ENCODE measurements at regions not wholly inside any gene's neighbourhood (a gene's known extent, or its start where the extent isn't known, plus 50 kb on each side); places are given as distances from the start of the nearest gene placed in this dataset.

DNA sequence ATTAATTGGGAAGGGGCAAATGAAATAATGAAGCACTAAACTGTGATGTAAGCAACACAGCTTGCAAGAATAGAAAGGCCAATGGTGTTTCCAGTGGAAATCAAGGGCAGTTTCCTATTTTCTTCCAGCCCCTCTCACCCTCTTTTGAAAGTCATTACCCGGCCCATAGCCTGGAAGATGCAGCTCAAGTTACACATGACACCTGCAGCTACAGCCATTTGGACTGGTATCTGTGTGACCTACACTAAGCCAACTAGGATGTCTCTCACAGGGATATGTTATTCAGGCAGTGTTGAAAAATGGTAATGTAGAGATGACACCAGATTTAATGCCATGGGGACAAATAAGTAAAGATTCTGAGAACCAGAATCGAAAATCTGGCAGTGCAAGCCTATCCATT, 439.4 kb upstream of the ZNF462 start:
- Mint-ChIP-seq H3K27me3 (ENCODE audit: low read depth) (no peaks in the 10 kb centered on the region), H3K4me3 (no peak overlapping the region), H3K9me3 (no peaks in the 10 kb centered on the region), H3K36me3 (no peaks in the 10 kb centered on the region), H3K4me1 (peaks cover 38% of the 10 kb centered on the region), H3K27ac (0 out of 2 replicates have a peak overlapping the region, but pooled peaks have one; percentile 11)
- ChIA-PET CTCF (interaction anchor here (1.1 kb wide), 1 partner anchor 137 kb away, joined by 3 read pairs; no protein-coding TSS in a partner anchor), POLR2A (no interaction called here)
- no peak for TF ChIP-seq NR3C1 (CRISPR knock-in tag; conservative IDR thresholded peaks at IDR 0.05; ENCODE audit: low read depth)
- TF ChIP-seq ZNF219 (CRISPR knock-in tag; IDR thresholded peaks at IDR 0.05; ENCODE audit: borderline replicate concordance), result no peak
- TF ChIP-seq TP53 (CRISPR knock-in tag; IDR thresholded peaks at IDR 0.05), result no peak
- TF ChIP-seq TCF7 (CRISPR knock-in tag; IDR thresholded peaks at IDR 0.05; ENCODE audit: low read depth), result no peak
- TF ChIP-seq, protein P1, sequence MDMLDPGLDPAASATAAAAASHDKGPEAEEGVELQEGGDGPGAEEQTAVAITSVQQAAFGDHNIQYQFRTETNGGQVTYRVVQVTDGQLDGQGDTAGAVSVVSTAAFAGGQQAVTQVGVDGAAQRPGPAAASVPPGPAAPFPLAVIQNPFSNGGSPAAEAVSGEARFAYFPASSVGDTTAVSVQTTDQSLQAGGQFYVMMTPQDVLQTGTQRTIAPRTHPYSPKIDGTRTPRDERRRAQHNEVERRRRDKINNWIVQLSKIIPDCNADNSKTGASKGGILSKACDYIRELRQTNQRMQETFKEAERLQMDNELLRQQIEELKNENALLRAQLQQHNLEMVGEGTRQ (CRISPR knock-in tag; IDR thresholded peaks at IDR 0.05), result no peak
- no peak for TF ChIP-seq HMGA2 (CRISPR knock-in tag; IDR thresholded peaks at IDR 0.05)
- ATAC-seq (peak; percentile 67), DNase-seq (ENCODE audit: low spot score) (no peak)

DNA sequence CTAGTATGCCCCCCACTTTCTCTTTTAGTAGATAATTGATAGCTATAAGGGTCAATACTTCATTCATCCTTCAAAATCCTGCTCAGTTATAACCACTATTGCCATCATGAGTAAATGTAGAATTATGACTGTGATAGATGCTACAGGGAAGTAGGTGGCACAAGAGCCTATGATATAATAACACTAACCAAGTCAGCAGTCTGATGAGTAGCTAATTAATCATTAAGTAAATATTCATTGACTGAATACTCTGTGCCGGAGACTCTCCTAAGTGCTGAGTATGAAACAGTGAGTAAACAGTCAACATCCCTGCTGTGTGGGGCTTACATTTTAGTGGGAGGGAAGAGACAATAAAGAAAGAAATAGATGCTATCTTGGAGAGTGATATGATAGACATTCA, 430.3 kb upstream of the ZNF462 start:
- Mint-ChIP-seq H3K9me3 (peaks cover 16% of the 10 kb centered on the region), H3K4me1 (peaks cover 10% of the 10 kb centered on the region), H3K27me3 (ENCODE audit: low read depth) (no peaks in the 10 kb centered on the region), H3K27ac (no peak overlapping the region), H3K36me3 (no peaks in the 10 kb centered on the region), H3K4me3 (no peak overlapping the region)
- DNase-seq (ENCODE audit: low spot score) (no peak), ATAC-seq (no peak)
- POLR2A ChIA-PET, result no interaction called here
- CTCF ChIA-PET, result no interaction called here
- TF ChIP-seq, protein P2, sequence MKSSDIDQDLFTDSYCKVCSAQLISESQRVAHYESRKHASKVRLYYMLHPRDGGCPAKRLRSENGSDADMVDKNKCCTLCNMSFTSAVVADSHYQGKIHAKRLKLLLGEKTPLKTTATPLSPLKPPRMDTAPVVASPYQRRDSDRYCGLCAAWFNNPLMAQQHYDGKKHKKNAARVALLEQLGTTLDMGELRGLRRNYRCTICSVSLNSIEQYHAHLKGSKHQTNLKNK (CRISPR knock-in tag; IDR thresholded peaks at IDR 0.05), result no peak
- TF ChIP-seq, protein P3, sequence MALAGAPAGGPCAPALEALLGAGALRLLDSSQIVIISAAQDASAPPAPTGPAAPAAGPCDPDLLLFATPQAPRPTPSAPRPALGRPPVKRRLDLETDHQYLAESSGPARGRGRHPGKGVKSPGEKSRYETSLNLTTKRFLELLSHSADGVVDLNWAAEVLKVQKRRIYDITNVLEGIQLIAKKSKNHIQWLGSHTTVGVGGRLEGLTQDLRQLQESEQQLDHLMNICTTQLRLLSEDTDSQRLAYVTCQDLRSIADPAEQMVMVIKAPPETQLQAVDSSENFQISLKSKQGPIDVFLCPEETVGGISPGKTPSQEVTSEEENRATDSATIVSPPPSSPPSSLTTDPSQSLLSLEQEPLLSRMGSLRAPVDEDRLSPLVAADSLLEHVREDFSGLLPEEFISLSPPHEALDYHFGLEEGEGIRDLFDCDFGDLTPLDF (CRISPR knock-in tag; IDR thresholded peaks at IDR 0.05), result no peak
- TF ChIP-seq FOXK1 (CRISPR knock-in tag; IDR thresholded peaks at IDR 0.05) (no peak), ZNF423 (CRISPR knock-in tag; IDR thresholded peaks at IDR 0.05) (no peak), PRRX2 (CRISPR knock-in tag; IDR thresholded peaks at IDR 0.05) (no peak)

DNA sequence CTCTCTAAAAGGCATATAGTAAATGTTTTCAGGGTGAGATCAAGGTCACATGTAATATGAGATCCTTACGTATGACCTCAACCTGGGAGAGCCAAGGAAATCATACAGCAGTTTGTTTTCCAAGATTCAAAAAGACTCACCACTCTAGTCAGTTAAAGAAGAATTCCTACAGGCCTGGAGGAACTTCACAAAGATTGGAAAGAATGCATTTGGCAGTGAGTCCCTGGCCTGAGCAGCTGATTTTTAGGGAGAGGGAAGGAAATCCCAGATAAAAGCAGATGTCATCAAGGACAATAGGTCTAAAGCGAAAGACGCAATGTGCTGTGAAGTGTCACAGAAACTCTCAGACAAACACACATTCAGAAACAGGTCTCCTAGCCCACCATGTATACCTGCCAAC, 424.0 kb upstream of the ZNF462 start:
- no peak for ATAC-seq

More for the DNA sequence above, 424.0 kb upstream of the ZNF462 start:
- peaks cover 29% of the 10 kb centered on the region for H3K36me3 Mint-ChIP-seq
- H3K9me3 Mint-ChIP-seq, result peaks cover 31% of the 10 kb centered on the region
- H3K4me3 Mint-ChIP-seq, result no peak overlapping the region
- no peak for DNase-seq (ENCODE audit: low spot score)
- no peaks in the 10 kb centered on the region; the same call in 1 of the 2 replicates for H3K27me3 Mint-ChIP-seq (ENCODE audit: low read depth)
- peak overlapping the region; percentile 82 for H3K27ac Mint-ChIP-seq
- POLR2A ChIA-PET, result no interaction called here
- CTCF ChIA-PET, result no interaction called here
- H3K4me1 Mint-ChIP-seq, result peaks cover 26% of the 10 kb centered on the region
- TF ChIP-seq, protein P4, sequence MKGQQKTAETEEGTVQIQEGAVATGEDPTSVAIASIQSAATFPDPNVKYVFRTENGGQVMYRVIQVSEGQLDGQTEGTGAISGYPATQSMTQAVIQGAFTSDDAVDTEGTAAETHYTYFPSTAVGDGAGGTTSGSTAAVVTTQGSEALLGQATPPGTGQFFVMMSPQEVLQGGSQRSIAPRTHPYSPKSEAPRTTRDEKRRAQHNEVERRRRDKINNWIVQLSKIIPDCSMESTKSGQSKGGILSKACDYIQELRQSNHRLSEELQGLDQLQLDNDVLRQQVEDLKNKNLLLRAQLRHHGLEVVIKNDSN (CRISPR knock-in tag; IDR thresholded peaks at IDR 0.05), result no peak
- TF ChIP-seq, protein P5, sequence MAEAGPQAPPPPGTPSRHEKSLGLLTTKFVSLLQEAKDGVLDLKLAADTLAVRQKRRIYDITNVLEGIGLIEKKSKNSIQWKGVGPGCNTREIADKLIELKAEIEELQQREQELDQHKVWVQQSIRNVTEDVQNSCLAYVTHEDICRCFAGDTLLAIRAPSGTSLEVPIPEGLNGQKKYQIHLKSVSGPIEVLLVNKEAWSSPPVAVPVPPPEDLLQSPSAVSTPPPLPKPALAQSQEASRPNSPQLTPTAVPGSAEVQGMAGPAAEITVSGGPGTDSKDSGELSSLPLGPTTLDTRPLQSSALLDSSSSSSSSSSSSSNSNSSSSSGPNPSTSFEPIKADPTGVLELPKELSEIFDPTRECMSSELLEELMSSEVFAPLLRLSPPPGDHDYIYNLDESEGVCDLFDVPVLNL (CRISPR knock-in tag; IDR thresholded peaks at IDR 0.05; ENCODE audit: borderline replicate concordance, low read depth), result no peak
- TF ChIP-seq ZNF317 (CRISPR knock-in tag; IDR thresholded peaks at IDR 0.05; ENCODE audit: borderline replicate concordance, low read depth), result no peak
- TF ChIP-seq KAT7 (CRISPR knock-in tag; IDR thresholded peaks at IDR 0.05; ENCODE audit: borderline replicate concordance), result no peak
- no peak for TF ChIP-seq CREM (CRISPR knock-in tag; IDR thresholded peaks at IDR 0.05)
- no peak for TF ChIP-seq HMGA2 (CRISPR knock-in tag; IDR thresholded peaks at IDR 0.05)
- TF ChIP-seq, protein P6, sequence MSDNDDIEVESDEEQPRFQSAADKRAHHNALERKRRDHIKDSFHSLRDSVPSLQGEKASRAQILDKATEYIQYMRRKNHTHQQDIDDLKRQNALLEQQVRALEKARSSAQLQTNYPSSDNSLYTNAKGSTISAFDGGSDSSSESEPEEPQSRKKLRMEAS (CRISPR knock-in tag; IDR thresholded peaks at IDR 0.05), result no peak
- TF ChIP-seq CBFB (CRISPR knock-in tag; IDR thresholded peaks at IDR 0.05; ENCODE audit: low read depth), result no peak
- no peak for TF ChIP-seq NFE2L1 (CRISPR knock-in tag; IDR thresholded peaks at IDR 0.05)
- TF ChIP-seq, protein P3 (CRISPR knock-in tag; IDR thresholded peaks at IDR 0.05), result no peak
- TF ChIP-seq, protein P7, sequence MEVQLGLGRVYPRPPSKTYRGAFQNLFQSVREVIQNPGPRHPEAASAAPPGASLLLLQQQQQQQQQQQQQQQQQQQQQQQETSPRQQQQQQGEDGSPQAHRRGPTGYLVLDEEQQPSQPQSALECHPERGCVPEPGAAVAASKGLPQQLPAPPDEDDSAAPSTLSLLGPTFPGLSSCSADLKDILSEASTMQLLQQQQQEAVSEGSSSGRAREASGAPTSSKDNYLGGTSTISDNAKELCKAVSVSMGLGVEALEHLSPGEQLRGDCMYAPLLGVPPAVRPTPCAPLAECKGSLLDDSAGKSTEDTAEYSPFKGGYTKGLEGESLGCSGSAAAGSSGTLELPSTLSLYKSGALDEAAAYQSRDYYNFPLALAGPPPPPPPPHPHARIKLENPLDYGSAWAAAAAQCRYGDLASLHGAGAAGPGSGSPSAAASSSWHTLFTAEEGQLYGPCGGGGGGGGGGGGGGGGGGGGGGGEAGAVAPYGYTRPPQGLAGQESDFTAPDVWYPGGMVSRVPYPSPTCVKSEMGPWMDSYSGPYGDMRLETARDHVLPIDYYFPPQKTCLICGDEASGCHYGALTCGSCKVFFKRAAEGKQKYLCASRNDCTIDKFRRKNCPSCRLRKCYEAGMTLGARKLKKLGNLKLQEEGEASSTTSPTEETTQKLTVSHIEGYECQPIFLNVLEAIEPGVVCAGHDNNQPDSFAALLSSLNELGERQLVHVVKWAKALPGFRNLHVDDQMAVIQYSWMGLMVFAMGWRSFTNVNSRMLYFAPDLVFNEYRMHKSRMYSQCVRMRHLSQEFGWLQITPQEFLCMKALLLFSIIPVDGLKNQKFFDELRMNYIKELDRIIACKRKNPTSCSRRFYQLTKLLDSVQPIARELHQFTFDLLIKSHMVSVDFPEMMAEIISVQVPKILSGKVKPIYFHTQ (CRISPR knock-in tag; IDR thresholded peaks at IDR 0.05), result no peak
- TF ChIP-seq, protein P8, sequence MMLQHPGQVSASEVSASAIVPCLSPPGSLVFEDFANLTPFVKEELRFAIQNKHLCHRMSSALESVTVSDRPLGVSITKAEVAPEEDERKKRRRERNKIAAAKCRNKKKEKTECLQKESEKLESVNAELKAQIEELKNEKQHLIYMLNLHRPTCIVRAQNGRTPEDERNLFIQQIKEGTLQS (CRISPR knock-in tag; conservative IDR thresholded peaks at IDR 0.05), result no peak

All from WTC11 (cell line).